ENCODE measurements at regions not wholly inside any gene's neighbourhood (a gene's known extent, or its start where the extent isn't known, plus 50 kb on each side); places are given as distances from the start of the nearest gene placed in this dataset.

GRCh38 chr18:23365602-23366001 lies 87.5 kb upstream of the RIOK3 start:
- intact Hi-C loops (cut with micrococcal nuclease): no loop called here
- BruUV-seq (replicated peaks): no TSS peak

More at GRCh38 chr18:23365602-23366001, 87.5 kb upstream of the RIOK3 start:
- Histone ChIP-seq H3K9me3 (ENCODE audit: control insufficient read depth, insufficient read depth, low read length) (no peaks in the 10 kb centered on the region), H2AFZ (replicated peaks; ENCODE audit: low read length, poor library complexity) (no peak overlapping the region), H3K9ac (ENCODE audit: low read depth, low read length) (no peak overlapping the region), H3K4me1 (ENCODE audit: control insufficient read depth, insufficient read depth, low read length) (peaks cover 6% of the 10 kb centered on the region), H3K4me3 (ENCODE audit: insufficient read depth, low read depth, low read length) (no peak overlapping the region), H4K8ac (ENCODE audit: low read depth in 2 of 2, low read length in 2 of 2) (no peak overlapping the region), H3K9me1 (ENCODE audit: insufficient read depth, low read length) (peaks cover 3% of the 10 kb centered on the region), H3K4me2 (ENCODE audit: low read depth, low read length) (no peak overlapping the region), H3K14ac (replicated peaks; ENCODE audit: low read depth, low read length) (0 out of 2 replicates have a peak overlapping the region, but pooled peaks have one; percentile 10), H2AK5ac (ENCODE audit: low read depth, low read length) (no peak overlapping the region), H3K36me3 (ENCODE audit: control insufficient read depth, insufficient read depth, low read length) (no peaks in the 10 kb centered on the region), H3K4ac (ENCODE audit: low read depth, low read length) (peak overlapping the region; percentile 50; the same call in 1 of the 2 replicates), H4K5ac (ENCODE audit: low read depth, low read length) (no peak overlapping the region), H3K27ac (ENCODE audit: insufficient read depth, low read length) (no peak overlapping the region; the same call in 1 of the 2 replicates), H3K56ac (ENCODE audit: extremely low read depth, insufficient read depth, low read length) (peak overlapping the region; percentile 2; the same call in 1 of the 2 replicates), H3K27me3 (ENCODE audit: control insufficient read depth, insufficient read depth, low read length) (no peaks in the 10 kb centered on the region), H4K20me1 (ENCODE audit: insufficient read depth, low read length) (no peaks in the 10 kb centered on the region), H2BK5ac (ENCODE audit: low read depth, low read length, poor library complexity, severe bottlenecking) (no peak overlapping the region), H2BK15ac (ENCODE audit: low read depth, low read length) (0 out of 3 replicates have a peak overlapping the region, but pooled peaks have one; percentile 12), H4K91ac (ENCODE audit: insufficient read depth, low read depth, low read length) (no peak overlapping the region), H2BK120ac (ENCODE audit: low read depth, low read length) (peak overlapping the region; percentile 37; the same call in 1 of the 2 replicates), H2AK9ac (replicated peaks; ENCODE audit: low read depth, low read length, poor library complexity) (no peak overlapping the region), H3K23ac (ENCODE audit: low read depth, low read length) (no peak overlapping the region; the same call in 1 of the 2 replicates), H3K79me1 (ENCODE audit: low read depth in 1 of 2, low read length in 2 of 2) (no peaks in the 10 kb centered on the region), H3K18ac (ENCODE audit: low read depth, low read length) (no peak overlapping the region), H2BK20ac (ENCODE audit: low read depth, low read length) (0 out of 2 replicates have a peak overlapping the region, but pooled peaks have one; percentile 31)
- ATAC-seq (ENCODE audit: low read depth) (peak; percentile 90), DNase-seq (peak; percentile 67)
- no CpG with 5 or more reads among the region's 2 CpGs for WGBS, 2 experiments (ENCODE audit: extremely low coverage in 2 of 2, insufficient read length in 1 of 2)
- dilution Hi-C loops (cut with HindIII; ENCODE audit: low sequenced_read_pairs, unreplicated experiment) (no loop called here), in situ Hi-C loops (cut with MboI; ENCODE audit: low sequenced_read_pairs) (no loop called here)
- CTCF ChIA-PET: interaction anchor here (0.6 to 0.8 kb wide), 2 partner anchors 13 to 207 kb away, joined by 3 read pairs; no protein-coding TSS in a partner anchor
- TF ChIP-seq MAZ (IDR thresholded peaks at IDR 0.05; ENCODE audit: borderline replicate concordance, low read depth, low read length): no peak
- 0 out of 2 replicates have a peak, but pooled peaks have one; percentile 1 for TF ChIP-seq MAFK (IDR thresholded peaks at IDR 0.05; ENCODE audit: low read depth, low read length)
- TF ChIP-seq FOS (IDR thresholded peaks at IDR 0.05; ENCODE audit: low read depth, low read length): no peak
- no peak for TF ChIP-seq CHD1 (IDR thresholded peaks at IDR 0.05; ENCODE audit: low read depth, low read length)
- no peak for TF ChIP-seq RCOR1 (IDR thresholded peaks at IDR 0.05; ENCODE audit: insufficient replicate concordance, low read length)
- no peak for TF ChIP-seq BHLHE40 (IDR thresholded peaks at IDR 0.05; ENCODE audit: low read depth, low read length)
- no peak for TF ChIP-seq USF2 (IDR thresholded peaks at IDR 0.05; ENCODE audit: low read depth, low read length)
- POLR2A ChIA-PET (ENCODE audit: unreplicated experiment): interaction anchor here (0.5 to 0.6 kb wide), 2 partner anchors 107 to 219 kb away, joined by 3 to 4 read pairs; no protein-coding TSS in a partner anchor

Measured in IMR-90 (cell line).